Stimulated activated naive CD8-positive, alpha-beta T cell treated with anti-CD3 and anti-CD28 coated beads, Interleukin-15, Interleukin-2, amounts not matched to agents 100 ng/mL and 50 ng/mL, for 24 hours (primary cell): ENCODE measurements at regions not wholly inside any gene's neighbourhood (a gene's known extent, or its start where the extent isn't known, plus 50 kb on each side); places are given as distances from the start of the nearest gene placed in this dataset.
A peak's percentile ranks its signal among the peaks of the same experiment; 100 is the strongest.
"Not testable (repeated sequence)": the region's sequence is repeated elsewhere in the genome, so short reads cannot be mapped to it uniquely, and the experiment has no call there.

Source experiments
- H3K27ac Mint-ChIP-seq: one replicate; pipeline ENCODE4 v1.8.0; 2021; ENCODE audit warnings: mild to moderate bottlenecking, mixed read lengths
- H3K27me3 Mint-ChIP-seq: one replicate; pipeline ENCODE4 v1.8.0; 2021; ENCODE audit warnings: mixed read lengths
- H3K36me3 Mint-ChIP-seq: one replicate; pipeline ENCODE4 v1.8.0; 2021; ENCODE audit warnings: low read depth, mixed read lengths
- H3K4me1 Mint-ChIP-seq: one replicate; pipeline ENCODE4 v1.8.0; 2021; ENCODE audit warnings: low read depth, mixed read lengths
- H3K4me3 Mint-ChIP-seq: one replicate; pipeline ENCODE4 v1.8.0; 2021; ENCODE audit warnings: mild to moderate bottlenecking, mixed read lengths
- H3K9me3 Mint-ChIP-seq: one replicate; pipeline ENCODE4 v1.8.0; 2021; ENCODE audit warnings: mixed read lengths

GRCh38 chr6:88519301-88520016, 353.3 kb upstream of the CNR1 start:
- H3K36me3 Mint-ChIP-seq: peaks cover 3% of the 10 kb centered on the region
- no peaks in the 10 kb centered on the region for H3K4me1 Mint-ChIP-seq
- H3K27ac Mint-ChIP-seq: no peak overlapping the region
- H3K9me3 Mint-ChIP-seq: peaks cover 5% of the 10 kb centered on the region
- no peak overlapping the region for H3K4me3 Mint-ChIP-seq
- peaks cover 13% of the 10 kb centered on the region for H3K27me3 Mint-ChIP-seq

- Mint-ChIP-seq H3K9me3 (peaks cover 5% of the 10 kb centered on the region), H3K4me1 (no peaks in the 10 kb centered on the region), H3K27ac (no peak overlapping the region), H3K4me3 (no peak overlapping the region), H3K36me3 (peaks cover 3% of the 10 kb centered on the region), H3K27me3 (peaks cover 16% of the 10 kb centered on the region)
Observed at GRCh38 chr6:88517737-88518136, 351.6 kb upstream of the CNR1 start.

- Mint-ChIP-seq H3K4me3 (no peak overlapping the region), H3K9me3 (no peaks in the 10 kb centered on the region), H3K27ac (no peak overlapping the region), H3K27me3 (peaks cover 11% of the 10 kb centered on the region), H3K4me1 (no peaks in the 10 kb centered on the region), H3K36me3 (no peaks in the 10 kb centered on the region)
Observed at GRCh38 chr6:88513920-88514319, 347.8 kb upstream of the CNR1 start.

- Mint-ChIP-seq H3K27ac (no peak overlapping the region), H3K4me1 (no peaks in the 10 kb centered on the region), H3K27me3 (peaks cover 11% of the 10 kb centered on the region), H3K4me3 (no peak overlapping the region), H3K9me3 (no peaks in the 10 kb centered on the region), H3K36me3 (no peaks in the 10 kb centered on the region)
Observed at GRCh38 chr6:88513471-88513870, 347.3 kb upstream of the CNR1 start.

GRCh38 chr6:88512951-88513350, 346.8 kb upstream of the CNR1 start:
- Mint-ChIP-seq H3K27ac (no peak overlapping the region), H3K4me1 (no peaks in the 10 kb centered on the region), H3K4me3 (no peak overlapping the region), H3K9me3 (no peaks in the 10 kb centered on the region), H3K36me3 (no peaks in the 10 kb centered on the region), H3K27me3 (peaks cover 11% of the 10 kb centered on the region)

GRCh38 chr6:88502391-88502790, 336.2 kb upstream of the CNR1 start:
- Mint-ChIP-seq H3K4me1 (no peaks in the 10 kb centered on the region), H3K4me3 (no peak overlapping the region), H3K9me3 (no peaks in the 10 kb centered on the region), H3K27ac (no peak overlapping the region), H3K36me3 (no peaks in the 10 kb centered on the region), H3K27me3 (no peaks in the 10 kb centered on the region)

- no peaks in the 10 kb centered on the region for H3K36me3 Mint-ChIP-seq
- no peak overlapping the region for H3K27ac Mint-ChIP-seq
- no peaks in the 10 kb centered on the region for H3K9me3 Mint-ChIP-seq
- peaks cover 6% of the 10 kb centered on the region for H3K27me3 Mint-ChIP-seq
- H3K4me1 Mint-ChIP-seq: no peaks in the 10 kb centered on the region
- H3K4me3 Mint-ChIP-seq: no peak overlapping the region
Observed at GRCh38 chr6:88499845-88500699, 333.9 kb upstream of the CNR1 start.

- Mint-ChIP-seq H3K4me3 (no peak overlapping the region), H3K27ac (no peak overlapping the region), H3K4me1 (peaks cover 3% of the 10 kb centered on the region), H3K27me3 (peaks cover 8% of the 10 kb centered on the region), H3K9me3 (no peaks in the 10 kb centered on the region), H3K36me3 (no peaks in the 10 kb centered on the region)
Observed at GRCh38 chr6:88499436-88499835, 333.3 kb upstream of the CNR1 start.

GRCh38 chr6:88497403-88497802, 331.3 kb upstream of the CNR1 start:
- H3K4me1 Mint-ChIP-seq, H3K4me3 Mint-ChIP-seq, H3K9me3 Mint-ChIP-seq, H3K36me3 Mint-ChIP-seq: not testable (repeated sequence)
- H3K27me3 Mint-ChIP-seq: peaks cover 12% of the 10 kb centered on the region
- H3K27ac Mint-ChIP-seq: peak overlapping the region; percentile 18

GRCh38 chr6:88494401-88495140, 328.4 kb upstream of the CNR1 start:
- H3K27me3 Mint-ChIP-seq: peaks cover 12% of the 10 kb centered on the region
- H3K4me1 Mint-ChIP-seq: peaks cover 8% of the 10 kb centered on the region
- H3K36me3 Mint-ChIP-seq: no peaks in the 10 kb centered on the region
- no peak overlapping the region for H3K27ac Mint-ChIP-seq
- H3K4me3 Mint-ChIP-seq: no peak overlapping the region
- H3K9me3 Mint-ChIP-seq: no peaks in the 10 kb centered on the region

GRCh38 chr6:88493717-88494116, 327.6 kb upstream of the CNR1 start:
- Mint-ChIP-seq H3K36me3 (no peaks in the 10 kb centered on the region), H3K27me3 (peaks cover 12% of the 10 kb centered on the region), H3K4me3 (no peak overlapping the region), H3K4me1 (peaks cover 8% of the 10 kb centered on the region), H3K9me3 (no peaks in the 10 kb centered on the region), H3K27ac (no peak overlapping the region)

GRCh38 chr6:88492824-88493223, 326.7 kb upstream of the CNR1 start:
- H3K9me3 Mint-ChIP-seq: no peaks in the 10 kb centered on the region

GRCh38 chr6:88492241-88492640, 326.1 kb upstream of the CNR1 start:
- H3K4me1 Mint-ChIP-seq: peaks cover 8% of the 10 kb centered on the region
- no peaks in the 10 kb centered on the region for H3K36me3 Mint-ChIP-seq
- peaks cover 12% of the 10 kb centered on the region for H3K27me3 Mint-ChIP-seq
- H3K27ac Mint-ChIP-seq: no peak overlapping the region
- no peak overlapping the region for H3K4me3 Mint-ChIP-seq
- H3K9me3 Mint-ChIP-seq: no peaks in the 10 kb centered on the region

More at GRCh38 chr6:88492824-88493223, 326.7 kb upstream of the CNR1 start:
- Mint-ChIP-seq H3K4me1 (peaks cover 8% of the 10 kb centered on the region), H3K4me3 (no peak overlapping the region), H3K27ac (no peak overlapping the region), H3K27me3 (peaks cover 12% of the 10 kb centered on the region), H3K36me3 (no peaks in the 10 kb centered on the region)

- no peaks in the 10 kb centered on the region for H3K36me3 Mint-ChIP-seq
- H3K27me3 Mint-ChIP-seq: peaks cover 10% of the 10 kb centered on the region
- no peaks in the 10 kb centered on the region for H3K9me3 Mint-ChIP-seq
- no peak overlapping the region for H3K27ac Mint-ChIP-seq
- peaks cover 8% of the 10 kb centered on the region for H3K4me1 Mint-ChIP-seq
- H3K4me3 Mint-ChIP-seq: no peak overlapping the region
Observed at GRCh38 chr6:88491266-88491880, 325.2 kb upstream of the CNR1 start.

GRCh38 chr6:88490908-88491264, 324.7 kb upstream of the CNR1 start:
- Mint-ChIP-seq H3K9me3 (no peaks in the 10 kb centered on the region), H3K36me3 (no peaks in the 10 kb centered on the region), H3K27me3 (peaks cover 8% of the 10 kb centered on the region), H3K4me3 (no peak overlapping the region), H3K4me1 (peaks cover 8% of the 10 kb centered on the region), H3K27ac (no peak overlapping the region)
